H1 (cell line): ENCODE measurements at regions not wholly inside any gene's neighbourhood (a gene's known extent, or its start where the extent isn't known, plus 50 kb on each side); places are given as distances from the start of the nearest gene placed in this dataset.
A peak's percentile ranks its signal among the peaks of the same experiment; 100 is the strongest.

Experiments
- CTCF ChIA-PET: fragments of 300-600 bp; sonication (Branson Sonifier 250); formaldehyde crosslinking; loops from one replicate; lab custom pipeline; 2021; ENCODE audit not compliant: partially characterized antibody; lab: Charles Lee
- POLR2A ChIA-PET: fragments of 300-600 bp; sonication (Branson Sonifier 250); formaldehyde crosslinking; loops from one replicate; lab custom pipeline; 2021; ENCODE audit warnings: inconsistent platforms; ENCODE audit not compliant: partially characterized antibody; lab: Charles Lee
- DNase-seq, 2 experiments: peaks; one replicate each; pipeline versions ENCODE4 v3.0.0 to v3.0.0-alpha.2; 2010 to 2022; ENCODE audit warnings: low spot score in 2 of 2, low read depth in 1 of 2, mixed read lengths in 1 of 2
- FAIRE-seq: peaks from 2 replicates; lab custom pipeline; 2011; peaks lifted over from hg19 to GRCh38; lab: Jason Lieb, UNC
- H2AFZ ChIP-seq: 2 replicates; pipeline ENCODE4 v1.8.1; 2012; ENCODE audit warnings: low read length, inconsistent platforms
- H2AK5ac ChIP-seq: 2 replicates; pipeline ENCODE4 v1.6.1; 2013; ENCODE audit warnings: low read depth, low read length
- H2BK120ac ChIP-seq: replicated peaks from 2 replicates; pipeline ENCODE3; 2013; ENCODE audit warnings: low read depth, low read length, inconsistent platforms
- H2BK12ac ChIP-seq: 2 replicates; pipeline ENCODE4 v1.6.1; 2013; ENCODE audit warnings: low read depth, low read length
- H2BK15ac ChIP-seq: 2 replicates; pipeline ENCODE4 v1.6.1; 2013; ENCODE audit warnings: low read length
- H2BK20ac ChIP-seq: 2 replicates; pipeline ENCODE4 v1.6.1; 2013; ENCODE audit warnings: low read length
- H2BK5ac ChIP-seq: 2 replicates; pipeline ENCODE4 v1.6.1; 2013; ENCODE audit warnings: low read depth, low read length
- H3K14ac ChIP-seq: 2 replicates; pipeline ENCODE4 v1.6.1; 2013; ENCODE audit warnings: inconsistent platforms; ENCODE audit not compliant: insufficient read length
- H3K18ac ChIP-seq: 2 replicates; pipeline ENCODE4 v1.6.1; 2013; ENCODE audit warnings: low read length; ENCODE audit errors: extremely low read depth
- H3K23ac ChIP-seq: 2 replicates; pipeline ENCODE4 v1.6.1; 2013; ENCODE audit warnings: inconsistent platforms; ENCODE audit not compliant: insufficient read length
- H3K23me2 ChIP-seq: 2 replicates; pipeline ENCODE4 v1.6.1; 2013; ENCODE audit warnings: low read depth, low read length
- H3K27ac ChIP-seq: 2 replicates; pipeline ENCODE4 v1.6.1; 2011; ENCODE audit warnings: low read depth, low read length, inconsistent platforms
- H3K27me3 ChIP-seq, 4 experiments: replicated peaks in 1 of 4; 1 replicate in 1 of 4; 2 replicates in 3 of 4; pipeline versions ENCODE4 v1.6.1 to v1.8.1; 2011 to 2013; ENCODE audit warnings: low read length in 3 of 4, mild to moderate bottlenecking in 3 of 4, inconsistent platforms in 2 of 4, mixed read lengths in 2 of 4, moderate library complexity in 1 of 4; ENCODE audit not compliant: control insufficient read depth in 3 of 4, insufficient read depth in 3 of 4; ENCODE audit errors: extremely low read depth in 1 of 4
- H3K36me3 ChIP-seq, 4 experiments: 2 replicates each; pipeline versions ENCODE4 v1.6.1 to v1.8.1; 2011 to 2013; ENCODE audit warnings: mild to moderate bottlenecking in 4 of 4, low read length in 3 of 4, moderate library complexity in 2 of 4, control low read depth in 1 of 4, inconsistent platforms in 1 of 4; ENCODE audit not compliant: insufficient read depth in 4 of 4, control insufficient read depth in 2 of 4
- H3K4ac ChIP-seq: replicated peaks from 2 replicates; pipeline ENCODE3; 2013; ENCODE audit warnings: low read length, low read depth, mixed read lengths, inconsistent platforms; ENCODE audit not compliant: insufficient read length
- H3K4me1 ChIP-seq, 4 experiments: replicated peaks in 1 of 4; 1 replicate in 1 of 4; 2 replicates in 3 of 4; pipeline versions ENCODE4 v1.6.1 to v1.8.1; 2011 to 2013; ENCODE audit warnings: low read length in 3 of 4, inconsistent platforms in 2 of 4, mixed read lengths in 1 of 4; ENCODE audit not compliant: insufficient read depth in 4 of 4, control insufficient read depth in 3 of 4
- H3K4me2 ChIP-seq, 2 experiments: 2 replicates each; pipeline versions ENCODE4 v1.6.1 to v1.8.1; 2011 to 2013; ENCODE audit warnings: low read depth in 2 of 2, low read length in 2 of 2, control low read depth in 1 of 2, inconsistent platforms in 1 of 2, mild to moderate bottlenecking in 1 of 2; ENCODE audit not compliant: insufficient read depth in 1 of 2
- H3K4me3 ChIP-seq, 4 experiments: fragments of 200-600, 300-600 bp in 1 of 4; sonication (generic), shearing (Covaris generic), sonication (Bioruptor Twin) in 1 of 4; 2 replicates each; pipeline versions ENCODE4 v1.5.1 to v1.8.1; 2011 to 2016; ENCODE audit warnings: low read length in 4 of 4, low read depth in 3 of 4, control low read depth in 2 of 4, inconsistent platforms in 2 of 4, mild to moderate bottlenecking in 2 of 4, mixed read lengths in 1 of 4, moderate library complexity in 1 of 4; ENCODE audit not compliant: insufficient read depth in 2 of 4; ENCODE audit errors: extremely low read depth in 1 of 4
- H3K56ac ChIP-seq: replicated peaks from 2 replicates; pipeline ENCODE3; 2013; ENCODE audit warnings: low read depth, mild to moderate bottlenecking, mixed read lengths, low read length, inconsistent platforms; ENCODE audit not compliant: insufficient read length
- H3K79me1 ChIP-seq: 2 replicates; pipeline ENCODE4 v1.6.1; 2013; ENCODE audit warnings: low read depth, low read length, control low read depth
- H3K79me2 ChIP-seq, 2 experiments: 2 replicates each; pipeline versions ENCODE4 v1.6.1 to v1.8.1; 2012 to 2013; ENCODE audit warnings: low read length in 2 of 2, mild to moderate bottlenecking in 2 of 2, inconsistent platforms in 1 of 2; ENCODE audit not compliant: insufficient read depth in 2 of 2, control insufficient read depth in 1 of 2
- H3K9ac ChIP-seq, 4 experiments: replicated peaks in 1 of 4; 1 replicate in 1 of 4; 2 replicates in 3 of 4; pipeline versions ENCODE4 v1.6.1 to v1.8.1; 2011 to 2013; ENCODE audit warnings: low read depth in 3 of 4, low read length in 3 of 4, control low read depth in 2 of 4, mild to moderate bottlenecking in 2 of 4, moderate library complexity in 2 of 4, inconsistent platforms in 1 of 4; ENCODE audit errors: extremely low read depth in 1 of 4
- H3K9me3 ChIP-seq, 2 experiments: 2 replicates each; pipeline versions ENCODE4 v1.6.1 to v1.8.1; 2012 to 2013; ENCODE audit warnings: mild to moderate bottlenecking in 2 of 2, moderate library complexity in 2 of 2, control low read depth in 1 of 2, inconsistent platforms in 1 of 2, low read depth in 1 of 2, low read length in 1 of 2, mixed read lengths in 1 of 2; ENCODE audit not compliant: insufficient read depth in 2 of 2
- H4K20me1 ChIP-seq, 2 experiments: replicated peaks in 1 of 2; 2 replicates each; pipeline versions ENCODE3 to v1.8.1; 2011 to 2013; ENCODE audit warnings: inconsistent platforms in 2 of 2, low read length in 2 of 2, mild to moderate bottlenecking in 1 of 2; ENCODE audit not compliant: insufficient read depth in 2 of 2, control insufficient read depth in 1 of 2
- H4K5ac ChIP-seq: 2 replicates; pipeline ENCODE4 v1.6.1; 2013; ENCODE audit warnings: low read length, low read depth, mixed read lengths, inconsistent platforms; ENCODE audit not compliant: insufficient read length
- H4K8ac ChIP-seq: 2 replicates; pipeline ENCODE4 v1.8.0; 2013; ENCODE audit warnings: mild to moderate bottlenecking, moderate library complexity, low read length, inconsistent platforms; ENCODE audit not compliant: insufficient read depth; ENCODE audit errors: extremely low read depth
- H4K91ac ChIP-seq: replicated peaks from 2 replicates; pipeline ENCODE3; 2013; ENCODE audit warnings: low read length, mixed read lengths, inconsistent platforms; ENCODE audit not compliant: insufficient read length
- BACH1 ChIP-seq: IDR thresholded peaks from 2 replicates; pipeline ENCODE4 v1.6.1; 2012; ENCODE audit warnings: low read length, improper control_type of control experiment
- EP300 ChIP-seq, 2 experiments: IDR thresholded peaks; 1 replicate in 1 of 2; 2 replicates in 1 of 2; pipeline ENCODE4 v1.6.1; 2011 to 2012; ENCODE audit warnings: low read depth in 2 of 2, low read length in 2 of 2, mild to moderate bottlenecking in 2 of 2, borderline replicate concordance in 1 of 2, inconsistent platforms in 1 of 2, moderate library complexity in 1 of 2
- JUN ChIP-seq: IDR thresholded peaks from 2 replicates; pipeline ENCODE4 v1.6.1; 2011; ENCODE audit warnings: low read depth, mild to moderate bottlenecking, improper control_type of control experiment, low read length
- MAX ChIP-seq: IDR thresholded peaks from 2 replicates; pipeline ENCODE4 v1.6.1; 2012; ENCODE audit warnings: inconsistent platforms
- NRF1 ChIP-seq: IDR thresholded peaks from 2 replicates; pipeline ENCODE4 v1.6.1; 2011; ENCODE audit warnings: mild to moderate bottlenecking, low read depth, low read length, improper control_type of control experiment
- PHF8 ChIP-seq: fragments of 200-600 bp; sonication (generic); conservative IDR thresholded peaks from 2 replicates; pipeline ENCODE4 v1.7.1; 2012; ENCODE audit warnings: low read depth, mild to moderate bottlenecking, inconsistent platforms, low read length, moderate library complexity
- POLR2A ChIP-seq, 2 experiments: IDR thresholded peaks; 1 replicate in 1 of 2; 2 replicates in 1 of 2; pipeline ENCODE4 v1.6.1; 2011; ENCODE audit warnings: low read depth in 2 of 2, low read length in 2 of 2, mild to moderate bottlenecking in 2 of 2; ENCODE audit errors: control extremely low read depth in 1 of 2
- SIN3A ChIP-seq, 2 experiments: IDR thresholded peaks in 1 of 2; conservative IDR thresholded peaks in 1 of 2; 2 replicates each; pipeline ENCODE4 v1.6.1; 2011 to 2012; ENCODE audit warnings: low read length in 2 of 2, improper control_type of control experiment in 1 of 2, low read depth in 1 of 2, mild to moderate bottlenecking in 1 of 2
- SRF ChIP-seq: IDR thresholded peaks from 2 replicates; pipeline ENCODE4 v1.6.1; 2011; ENCODE audit warnings: mild to moderate bottlenecking, low read depth, low read length, moderate library complexity
- TCF12 ChIP-seq: IDR thresholded peaks from 2 replicates; pipeline ENCODE4 v1.6.1; 2011; ENCODE audit warnings: low read depth, mild to moderate bottlenecking, low read length
- WGBS, 2 experiments: shearing (Covaris generic) in 1 of 2; methylation state at CpG; one replicate each; pipeline versions ENCODE4 v1.1.6 to v1.1.7; 2013 to 2015; ENCODE audit warnings: low lambda C conversion rate in 2 of 2, mixed read lengths in 2 of 2, inconsistent platforms in 1 of 2, low coverage in 1 of 2, missing lambda C conversion rate in 1 of 2; ENCODE audit not compliant: insufficient replicate concordance in 2 of 2, insufficient coverage in 1 of 2, insufficient read length in 1 of 2; ENCODE audit errors: extremely low coverage in 1 of 2, missing lambda C conversion rate in 1 of 2; 5-methylcytosine and 5-hydroxymethylcytosine counted together

- Histone ChIP-seq H3K23me2 (no peaks in the 10 kb centered on the region), H3K4me2 (no peak overlapping the region), H3K9ac (no peak overlapping the region), H3K56ac (no peak overlapping the region), H3K79me1 (no peaks in the 10 kb centered on the region), H2BK120ac (no peak overlapping the region), H2BK15ac (no peak overlapping the region), H3K14ac (no peak overlapping the region), H3K27me3 (no peaks in the 10 kb centered on the region), H2BK12ac (no peak overlapping the region), H3K36me3 (no peaks in the 10 kb centered on the region), H2AFZ (peak overlapping the region; percentile 50; the same call in 1 of the 2 replicates), H4K5ac (no peak overlapping the region), H4K91ac (no peak overlapping the region), H2AK5ac (no peak overlapping the region), H3K4me1 (peaks cover 0 to 3% (median 0%) of the 10 kb centered on the region in 4 experiments; a peak in 1 of 7 replicates), H3K79me2 (no peaks in the 10 kb centered on the region), H2BK20ac (no peak overlapping the region), H3K4ac (no peak overlapping the region), H3K23ac (no peak overlapping the region), H3K18ac (no peak overlapping the region), H3K4me3 (no peak overlapping the region), H2BK5ac (no peak overlapping the region), H3K9me3 (no peaks in the 10 kb centered on the region), H4K20me1 (no peaks in the 10 kb centered on the region), H4K8ac (no peak overlapping the region), H3K27ac (no peak overlapping the region)
- ChIA-PET CTCF (interaction anchor here (1.0 kb wide), 1 partner anchor 16 kb away, joined by 3 read pairs; no protein-coding TSS in a partner anchor), POLR2A (no interaction called here)
- no peak for FAIRE-seq
- WGBS, 2 experiments, result 74 to 100% methylated on average over 1 to 6 of the region's 6 CpGs
- no peak for DNase-seq
- no peak for TF ChIP-seq POLR2A (IDR thresholded peaks at IDR 0.05; ENCODE audit: control extremely low read depth in 1 of 2, low read depth in 2 of 2, low read length in 2 of 2)
- TF ChIP-seq TCF12, result no peak
- no peak for TF ChIP-seq MAX
- TF ChIP-seq NRF1, result no peak
- no peak for TF ChIP-seq EP300 (IDR thresholded peaks at IDR 0.05; ENCODE audit: borderline replicate concordance in 1 of 2, low read depth in 2 of 2, low read length in 2 of 2)
- TF ChIP-seq SRF, result no peak
- TF ChIP-seq BACH1, result no peak
- TF ChIP-seq PHF8, result no peak
- no peak for TF ChIP-seq SIN3A (conservative IDR thresholded peaks at IDR 0.05 in 1 of 2, IDR thresholded peaks at IDR 0.05 in 1 of 2; ENCODE audit: low read depth in 1 of 2, low read length in 2 of 2)
- no peak for TF ChIP-seq JUN
These were observed 1051.5 kb downstream of the DIAPH3 start for GRCh38 chr13:59112221-59112718.
